H9 (cell line): ENCODE measurements at regions not wholly inside any gene's neighbourhood (a gene's known extent, or its start where the extent isn't known, plus 50 kb on each side); places are given as distances from the start of the nearest gene placed in this dataset.

ENCODE experiments used
- DNase-seq: peaks from one replicate; pipeline ENCODE4 v3.0.0-alpha.2; 2017
- H2AFZ ChIP-seq: one replicate; pipeline ENCODE4 v1.6.1; 2013; ENCODE audit warnings: mild to moderate bottlenecking, low read length, control low read depth, moderate library complexity
- H2AK5ac ChIP-seq: 2 replicates; pipeline ENCODE4 v1.6.1; 2013; ENCODE audit warnings: low read length, control low read depth, mixed read lengths; ENCODE audit not compliant: insufficient read length
- H2BK120ac ChIP-seq: one replicate; pipeline ENCODE4 v1.6.1; 2013; ENCODE audit warnings: low read depth, mild to moderate bottlenecking, low read length, control low read depth, inconsistent platforms; ENCODE audit not compliant: poor library complexity, severe bottlenecking
- H2BK12ac ChIP-seq: 2 replicates; pipeline ENCODE4 v1.6.1; 2013; ENCODE audit warnings: low read length, control low read depth, mixed read lengths, low read depth; ENCODE audit not compliant: insufficient read length
- H2BK15ac ChIP-seq: 2 replicates; pipeline ENCODE4 v1.6.1; 2013; ENCODE audit warnings: low read depth, low read length, control low read depth
- H2BK20ac ChIP-seq: one replicate; pipeline ENCODE4 v1.6.1; 2013; ENCODE audit warnings: low read depth, mild to moderate bottlenecking, low read length, control low read depth, inconsistent platforms; ENCODE audit not compliant: poor library complexity, severe bottlenecking
- H2BK5ac ChIP-seq: 2 replicates; pipeline ENCODE4 v1.6.1; 2013; ENCODE audit warnings: low read length, control low read depth, mixed read lengths; ENCODE audit not compliant: insufficient read length
- H3K14ac ChIP-seq: 2 replicates; pipeline ENCODE4 v1.6.1; 2013; ENCODE audit warnings: low read length, control low read depth; ENCODE audit not compliant: insufficient read depth
- H3K18ac ChIP-seq: 2 replicates; pipeline ENCODE4 v1.6.1; 2013; ENCODE audit warnings: low read depth, mild to moderate bottlenecking, mixed read lengths, low read length, control low read depth; ENCODE audit not compliant: insufficient read length
- H3K23ac ChIP-seq: 2 replicates; pipeline ENCODE4 v1.6.1; 2013; ENCODE audit warnings: low read length, control low read depth, mixed read lengths, low read depth; ENCODE audit not compliant: insufficient read length
- H3K23me2 ChIP-seq: 2 replicates; pipeline ENCODE4 v1.6.1; 2013; ENCODE audit warnings: low read depth, mild to moderate bottlenecking, mixed read lengths, low read length, control low read depth; ENCODE audit not compliant: insufficient read length, poor library complexity, severe bottlenecking
- H3K27ac ChIP-seq: 2 replicates; pipeline ENCODE4 v1.5.1; 2013; ENCODE audit warnings: low read length, control low read depth, mixed read lengths, low read depth; ENCODE audit not compliant: insufficient read length
- H3K27me3 ChIP-seq: 2 replicates; pipeline ENCODE4 v1.6.1; 2013; ENCODE audit warnings: low read length, control low read depth, inconsistent platforms; ENCODE audit not compliant: insufficient read depth
- H3K4ac ChIP-seq: 2 replicates; pipeline ENCODE4 v1.6.1; 2013; ENCODE audit warnings: low read depth, mild to moderate bottlenecking, control low read depth, inconsistent platforms, low read length, moderate library complexity
- H3K4me1 ChIP-seq: 2 replicates; pipeline ENCODE4 v1.6.1; 2013; ENCODE audit warnings: low read length, control low read depth, inconsistent platforms; ENCODE audit not compliant: insufficient read depth
- H3K4me2 ChIP-seq: 2 replicates; pipeline ENCODE4 v1.6.1; 2013; ENCODE audit warnings: low read length, control low read depth, mixed read lengths; ENCODE audit not compliant: insufficient read length, insufficient read depth
- H3K56ac ChIP-seq: 2 replicates; pipeline ENCODE4 v1.6.1; 2013; ENCODE audit warnings: low read depth, mild to moderate bottlenecking, mixed read lengths, low read length, control low read depth; ENCODE audit not compliant: insufficient read length
- H3K79me1 ChIP-seq: 2 replicates; pipeline ENCODE4 v1.6.1; 2013; ENCODE audit warnings: low read depth, mild to moderate bottlenecking, moderate library complexity, low read length, control low read depth, inconsistent platforms; ENCODE audit not compliant: insufficient read depth, poor library complexity, severe bottlenecking
- H3K79me2 ChIP-seq: 2 replicates; pipeline ENCODE4 v1.6.1; 2013; ENCODE audit warnings: low read length, control low read depth, inconsistent platforms; ENCODE audit not compliant: insufficient read depth
- H3K9ac ChIP-seq: 2 replicates; pipeline ENCODE4 v1.6.1; 2013; ENCODE audit warnings: low read length, control low read depth, mixed read lengths; ENCODE audit not compliant: insufficient read length; ENCODE audit errors: extremely low read depth
- H3K9me3 ChIP-seq: one replicate; pipeline ENCODE4 v1.6.1; 2013; ENCODE audit warnings: low read depth, low read length, inconsistent platforms; ENCODE audit not compliant: control insufficient read depth
- H3T11ph ChIP-seq: one replicate; pipeline ENCODE4 v1.6.1; 2013; ENCODE audit warnings: mild to moderate bottlenecking, low read length, control low read depth, inconsistent platforms
- H4K20me1 ChIP-seq: one replicate; pipeline ENCODE4 v1.6.1; 2013; ENCODE audit not compliant: control insufficient read depth, insufficient read length, insufficient read depth
- H4K5ac ChIP-seq: 2 replicates; pipeline ENCODE4 v1.6.1; 2013; ENCODE audit warnings: low read depth, mild to moderate bottlenecking, mixed read lengths, low read length, control low read depth; ENCODE audit not compliant: insufficient read length
- H4K8ac ChIP-seq: replicated peaks from 2 replicates; pipeline ENCODE4 v1.6.1; 2013; ENCODE audit warnings: low read length, control low read depth, mixed read lengths, low read depth; ENCODE audit not compliant: insufficient read length
- H4K91ac ChIP-seq: 2 replicates; pipeline ENCODE4 v1.6.1; 2013; ENCODE audit warnings: low read depth, mild to moderate bottlenecking, moderate library complexity, mixed read lengths, low read length, control low read depth; ENCODE audit not compliant: insufficient read length
- H3K27ac Mint-ChIP-seq, 3 experiments: 2 replicates in 2 of 3; 3 replicates in 1 of 3; pipeline ENCODE4 v1.8.0; 2020 to 2021; ENCODE audit warnings: mixed read lengths in 3 of 3, mild to moderate bottlenecking in 1 of 3, moderate library complexity in 1 of 3
- H3K27me3 Mint-ChIP-seq: 2 replicates; pipeline ENCODE4 v1.8.0; 2021; ENCODE audit warnings: low read depth, mild to moderate bottlenecking, moderate library complexity, mixed read lengths
- H3K36me3 Mint-ChIP-seq, 3 experiments: 2 replicates in 2 of 3; 3 replicates in 1 of 3; pipeline ENCODE4 v1.8.0; 2020 to 2021; ENCODE audit warnings: low read depth in 3 of 3, mixed read lengths in 3 of 3; ENCODE audit not compliant: insufficient read depth in 1 of 3
- H3K4me1 Mint-ChIP-seq, 2 experiments: 2 replicates each; pipeline ENCODE4 v1.8.0; 2020; ENCODE audit warnings: mixed read lengths in 2 of 2
- H3K4me3 Mint-ChIP-seq, 2 experiments: 2 replicates in 1 of 2; 3 replicates in 1 of 2; pipeline ENCODE4 v1.8.0; 2020 to 2021; ENCODE audit warnings: mild to moderate bottlenecking in 2 of 2, mixed read lengths in 2 of 2, moderate library complexity in 1 of 2
- H3K9me3 Mint-ChIP-seq, 2 experiments: 2 replicates in 1 of 2; 3 replicates in 1 of 2; pipeline ENCODE4 v1.8.0; 2020; ENCODE audit warnings: mild to moderate bottlenecking in 2 of 2, mixed read lengths in 2 of 2, moderate library complexity in 1 of 2
- WGBS: extraction: QIAGEN DNeasy Blood & Tissue Kit; methylation state at CpG from one replicate; pipeline ENCODE4 v1.1.7; 2013; ENCODE audit warnings: missing lambda C conversion rate, low lambda C conversion rate, mixed read lengths; ENCODE audit not compliant: insufficient read length; ENCODE audit errors: extremely low coverage; 5-methylcytosine and 5-hydroxymethylcytosine counted together
- TF ChIP-seq, protein P1 (sequence below): fragments of 200-600 bp; sonication (generic); conservative IDR thresholded peaks from 3 replicates; pipeline ENCODE4 v1.8.0; 2021; ENCODE audit warnings: antibody characterized with exemption, mild to moderate bottlenecking

DNA sequence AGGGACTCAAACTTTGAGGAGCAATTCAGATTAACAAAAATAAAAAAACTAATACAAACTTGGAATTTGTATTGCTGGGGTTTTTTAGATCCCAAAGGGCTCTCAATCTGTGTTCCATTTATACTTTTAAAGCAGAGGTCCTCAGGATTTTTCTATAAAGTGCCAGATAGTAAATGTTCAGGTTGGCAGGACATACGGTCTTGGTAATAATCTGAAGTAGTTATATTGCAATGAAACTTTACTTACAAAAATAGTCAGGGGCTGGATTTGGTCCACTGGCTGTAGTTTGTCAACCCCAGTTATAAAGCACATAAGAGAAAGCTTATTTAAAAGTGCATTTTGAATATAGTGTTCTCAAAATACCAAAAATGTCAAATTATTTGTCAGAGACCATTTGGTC, 164.1 kb upstream of the CTSO start:
- no peak overlapping the region for H3K9ac ChIP-seq
- DNase-seq: no peak
- Mint-ChIP-seq H3K36me3 (no peaks in the 10 kb centered on the region), H3K27ac (no peak overlapping the region), H3K27me3 (no peaks in the 10 kb centered on the region), H3K4me1 (no peaks in the 10 kb centered on the region), H3K4me3 (no peak overlapping the region), H3K9me3 (no peaks in the 10 kb centered on the region)
- no peaks in the 10 kb centered on the region for H3K9me3 ChIP-seq
- no peaks in the 10 kb centered on the region for H4K20me1 ChIP-seq
- TF ChIP-seq, protein P1, sequence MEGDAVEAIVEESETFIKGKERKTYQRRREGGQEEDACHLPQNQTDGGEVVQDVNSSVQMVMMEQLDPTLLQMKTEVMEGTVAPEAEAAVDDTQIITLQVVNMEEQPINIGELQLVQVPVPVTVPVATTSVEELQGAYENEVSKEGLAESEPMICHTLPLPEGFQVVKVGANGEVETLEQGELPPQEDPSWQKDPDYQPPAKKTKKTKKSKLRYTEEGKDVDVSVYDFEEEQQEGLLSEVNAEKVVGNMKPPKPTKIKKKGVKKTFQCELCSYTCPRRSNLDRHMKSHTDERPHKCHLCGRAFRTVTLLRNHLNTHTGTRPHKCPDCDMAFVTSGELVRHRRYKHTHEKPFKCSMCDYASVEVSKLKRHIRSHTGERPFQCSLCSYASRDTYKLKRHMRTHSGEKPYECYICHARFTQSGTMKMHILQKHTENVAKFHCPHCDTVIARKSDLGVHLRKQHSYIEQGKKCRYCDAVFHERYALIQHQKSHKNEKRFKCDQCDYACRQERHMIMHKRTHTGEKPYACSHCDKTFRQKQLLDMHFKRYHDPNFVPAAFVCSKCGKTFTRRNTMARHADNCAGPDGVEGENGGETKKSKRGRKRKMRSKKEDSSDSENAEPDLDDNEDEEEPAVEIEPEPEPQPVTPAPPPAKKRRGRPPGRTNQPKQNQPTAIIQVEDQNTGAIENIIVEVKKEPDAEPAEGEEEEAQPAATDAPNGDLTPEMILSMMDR: no peak
- no peak overlapping the region for H3T11ph ChIP-seq
- H3K23ac ChIP-seq: no peak overlapping the region
- no peak overlapping the region for H4K91ac ChIP-seq
- no peak overlapping the region for H3K4ac ChIP-seq
- H3K4me2 ChIP-seq: no peak overlapping the region
- H2BK20ac ChIP-seq: no peak overlapping the region
- H3K79me1 ChIP-seq: no peaks in the 10 kb centered on the region
- no peak overlapping the region for H2BK120ac ChIP-seq
- H3K56ac ChIP-seq: no peak overlapping the region
- H2AK5ac ChIP-seq: no peak overlapping the region
- no peaks in the 10 kb centered on the region for H3K79me2 ChIP-seq
- H2BK12ac ChIP-seq: no peak overlapping the region
- H3K23me2 ChIP-seq: no peaks in the 10 kb centered on the region
- no peak overlapping the region for H2BK15ac ChIP-seq
- no peak overlapping the region for H2AFZ ChIP-seq
- no peak overlapping the region for H4K5ac ChIP-seq
- H3K18ac ChIP-seq: no peak overlapping the region
- no peak overlapping the region for H3K27ac ChIP-seq
- WGBS: no CpG with 5 or more reads among the region's 1 CpG
- no peak overlapping the region for H2BK5ac ChIP-seq
- H4K8ac ChIP-seq: no peak overlapping the region
- H3K14ac ChIP-seq: no peak overlapping the region
- no peaks in the 10 kb centered on the region for H3K27me3 ChIP-seq
- no peaks in the 10 kb centered on the region for H3K4me1 ChIP-seq
